H1 (cell line): ENCODE measurements at regions not wholly inside any gene's neighbourhood (a gene's known extent, or its start where the extent isn't known, plus 50 kb on each side); places are given as distances from the start of the nearest gene placed in this dataset.

Experiments
- CTCF ChIP-seq, 3 experiments: IDR thresholded peaks; 1 replicate in 2 of 3; 2 replicates in 1 of 3; pipeline versions ENCODE4 v1.5.1 to v1.6.1; 2011; ENCODE audit warnings: low read length in 3 of 3, mild to moderate bottlenecking in 3 of 3, inconsistent platforms in 2 of 3, low read depth in 1 of 3, moderate library complexity in 1 of 3; ENCODE audit not compliant: insufficient read depth in 1 of 3; ENCODE audit errors: control extremely low read depth in 1 of 3
- JUN ChIP-seq: IDR thresholded peaks from 2 replicates; pipeline ENCODE4 v1.6.1; 2011; ENCODE audit warnings: low read depth, mild to moderate bottlenecking, improper control_type of control experiment, low read length
- NANOG ChIP-seq: IDR thresholded peaks from 2 replicates; pipeline ENCODE4 v1.6.1; 2011; ENCODE audit warnings: low read length, low read depth, mild to moderate bottlenecking, inconsistent platforms; ENCODE audit not compliant: insufficient read depth, poor library complexity, severe bottlenecking
- SIRT6 ChIP-seq: IDR thresholded peaks from one replicate; pipeline ENCODE4 v1.7.1; 2012; ENCODE audit warnings: low read length, inconsistent platforms
- SIX5 ChIP-seq: IDR thresholded peaks from 2 replicates; pipeline ENCODE4 v1.6.1; 2011; ENCODE audit warnings: mild to moderate bottlenecking, low read depth, low read length

DNA sequence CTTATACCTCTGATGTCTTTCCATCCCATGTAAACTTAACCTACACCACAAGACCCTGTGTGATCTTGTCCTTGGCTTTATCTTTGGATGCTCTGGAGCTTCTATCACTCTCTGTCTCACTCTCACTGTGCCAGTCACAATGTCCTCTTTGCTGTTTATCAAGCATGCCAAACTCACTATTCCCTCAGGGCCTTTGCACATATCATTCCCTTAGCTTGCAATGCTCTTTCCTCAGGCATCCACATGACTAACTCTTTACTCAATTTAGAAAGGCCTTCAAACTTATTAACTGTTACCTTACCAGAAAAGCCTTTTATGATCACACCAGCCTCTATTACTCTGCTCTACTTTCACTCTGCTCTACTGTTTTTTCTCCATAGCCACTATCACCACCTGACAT is 354.1 kb downstream of the RFC3 start (continued):
- TF ChIP-seq JUN (no peak), NANOG (no peak), SIRT6 (no peak), SIX5 (no peak), CTCF (IDR thresholded peaks at IDR 0.05; ENCODE audit: control extremely low read depth in 1 of 3, insufficient read depth in 1 of 3, low read depth in 1 of 3, low read length in 3 of 3) (no peak)
